GM20431 (cell line): ENCODE measurements at regions not wholly inside any gene's neighbourhood (a gene's known extent, or its start where the extent isn't known, plus 50 kb on each side); places are given as distances from the start of the nearest gene placed in this dataset.
"Not testable (repeated sequence)": the region's sequence is repeated elsewhere in the genome, so short reads cannot be mapped to it uniquely, and the experiment has no call there.

Experiments used
- in situ Hi-C: fragments of 300-500 bp; cut with MseI, MboI; formaldehyde crosslinking; loops from one replicate; pipeline ENCODE4 v1.15.0; 2020; ENCODE audit warnings: low sequenced_read_pairs; ENCODE audit not compliant: unreplicated experiment

DNA sequence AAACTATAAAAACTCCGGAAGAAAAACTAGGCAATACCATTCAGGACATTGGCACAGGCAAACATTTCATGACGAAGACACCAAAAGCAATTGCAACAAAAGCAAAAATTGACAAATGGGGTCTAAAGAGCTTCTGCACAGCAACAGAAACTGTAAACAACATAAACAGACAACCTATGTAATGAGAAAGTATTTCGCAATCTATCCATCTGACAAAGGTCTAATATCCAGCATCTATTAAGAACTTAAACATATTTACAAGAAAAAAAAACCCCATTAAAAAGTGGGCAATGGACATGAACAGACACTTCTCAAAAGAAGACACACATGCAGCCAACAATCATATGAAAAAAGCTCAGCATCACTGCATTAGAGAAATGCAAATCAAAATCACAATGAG, 498.6 kb downstream of the HINT1 start:
- in situ Hi-C loops = no loop called here

DNA sequence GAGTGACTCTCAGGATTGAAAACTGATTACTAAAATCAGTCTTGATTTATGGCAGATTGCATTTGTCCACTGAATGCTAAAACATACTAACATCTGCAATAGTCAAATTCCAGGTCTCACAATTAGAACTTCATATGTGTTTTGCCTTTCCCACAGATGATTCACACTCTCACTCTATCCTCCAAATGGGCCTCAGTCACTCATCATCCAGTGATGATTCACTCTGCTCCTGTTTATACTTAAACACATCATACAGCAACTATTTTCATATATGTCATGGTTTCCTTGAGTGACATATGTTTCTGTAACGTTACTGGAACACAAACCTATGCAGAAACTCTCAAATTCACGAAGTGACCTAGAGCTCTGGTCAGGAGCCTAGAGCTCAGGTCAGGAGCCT, 512.9 kb downstream of the HINT1 start:
- in situ Hi-C loops = no loop called here

DNA sequence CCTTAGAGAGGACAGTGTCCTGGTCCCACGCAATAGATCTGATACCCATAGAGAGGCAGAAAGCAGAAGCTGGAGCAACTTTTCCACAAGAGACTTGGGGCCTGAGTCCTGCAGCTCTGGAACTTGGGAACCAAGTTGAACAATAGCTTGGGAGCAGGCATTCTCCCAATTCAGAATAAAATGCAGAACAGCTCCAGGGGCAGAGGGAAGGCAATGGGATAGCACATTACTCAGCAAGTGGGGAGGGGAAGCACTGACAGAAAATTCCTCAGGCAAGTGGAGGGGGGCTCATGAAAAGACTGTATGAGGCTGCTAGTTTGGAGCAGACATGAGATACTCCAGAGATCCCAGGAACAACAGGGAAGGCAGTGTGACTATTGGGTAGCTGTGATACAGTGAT, 513.6 kb downstream of the HINT1 start:
- in situ Hi-C loops = no loop called here

DNA sequence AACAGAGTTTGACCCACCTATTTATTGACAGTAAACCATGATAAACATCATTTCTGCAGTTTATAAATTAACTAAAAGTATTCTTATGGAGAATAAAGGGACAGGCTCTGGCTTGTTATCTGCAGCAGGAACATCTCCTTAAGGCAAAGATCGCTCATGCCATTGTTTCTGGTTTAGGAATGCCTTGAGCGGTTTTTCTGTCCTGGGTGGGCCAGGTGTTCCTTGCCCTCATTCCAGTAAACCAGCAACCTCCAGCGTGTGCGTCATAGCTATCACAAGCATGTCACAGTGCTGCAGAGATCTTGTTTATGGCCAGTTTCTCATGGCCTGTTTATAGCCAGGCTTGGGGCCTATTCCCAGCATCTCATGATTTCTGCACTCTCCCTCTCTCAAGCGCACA, 521.7 kb downstream of the HINT1 start:
- in situ Hi-C loops = no loop called here

DNA sequence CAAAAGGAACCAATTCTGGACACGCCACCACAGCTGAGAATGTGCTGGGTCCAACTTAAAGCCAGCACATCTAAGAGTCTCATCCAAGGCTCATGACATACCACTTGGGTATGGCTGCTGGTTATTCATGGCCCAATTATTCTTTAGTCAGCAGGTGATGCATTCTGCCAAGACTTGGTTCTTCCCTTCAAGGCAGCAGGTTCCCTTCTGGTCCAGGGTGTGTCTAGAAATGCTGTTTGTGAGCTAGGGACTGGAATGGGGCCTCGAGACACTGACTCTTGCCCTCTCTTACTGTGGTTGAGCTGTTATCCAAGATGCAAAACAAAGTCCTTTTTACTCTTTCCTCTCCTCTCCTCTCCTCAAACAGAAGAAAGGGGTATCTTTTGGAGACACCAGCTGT, 522.6 kb downstream of the HINT1 start:
- in situ Hi-C loops = no loop called here

DNA sequence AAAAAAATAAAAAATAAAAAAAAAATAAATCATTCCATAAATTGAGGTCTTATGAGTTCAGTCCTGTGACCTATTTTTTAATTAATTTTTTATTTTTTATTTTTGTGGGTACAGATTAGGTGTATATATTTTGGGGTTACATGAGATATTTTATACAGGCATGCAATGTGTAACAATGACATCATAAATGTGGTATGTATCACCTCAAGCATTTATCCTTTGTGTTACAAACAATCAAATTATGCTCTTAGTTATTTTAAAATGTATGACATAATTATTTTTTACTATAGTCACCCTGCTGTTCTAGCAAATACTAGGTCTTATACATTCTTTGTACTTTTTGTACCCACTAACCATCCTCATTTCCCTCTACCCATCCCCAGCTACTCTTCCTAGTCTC, 537.9 kb downstream of the HINT1 start:
- in situ Hi-C loops = no loop called here

DNA sequence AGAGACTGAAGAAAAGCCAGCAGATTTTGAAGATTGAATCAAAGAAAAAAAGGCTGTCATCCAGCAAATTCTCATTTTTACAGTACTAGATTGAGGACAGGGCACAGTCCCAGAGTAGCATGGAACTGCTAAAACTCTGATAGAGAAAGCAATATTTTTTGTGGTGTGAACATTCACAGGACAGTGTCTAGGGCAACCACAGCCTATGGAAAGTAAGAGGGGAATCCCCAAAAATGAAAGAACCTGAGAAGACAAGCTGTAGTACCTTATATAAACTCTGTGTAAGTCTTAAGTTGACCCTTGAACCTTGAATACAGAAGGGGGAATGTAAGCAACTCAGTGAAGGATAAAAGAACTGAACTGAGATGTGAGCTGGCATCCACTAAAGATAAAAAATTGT, 540.3 kb downstream of the HINT1 start:
- in situ Hi-C loops = no loop called here

DNA sequence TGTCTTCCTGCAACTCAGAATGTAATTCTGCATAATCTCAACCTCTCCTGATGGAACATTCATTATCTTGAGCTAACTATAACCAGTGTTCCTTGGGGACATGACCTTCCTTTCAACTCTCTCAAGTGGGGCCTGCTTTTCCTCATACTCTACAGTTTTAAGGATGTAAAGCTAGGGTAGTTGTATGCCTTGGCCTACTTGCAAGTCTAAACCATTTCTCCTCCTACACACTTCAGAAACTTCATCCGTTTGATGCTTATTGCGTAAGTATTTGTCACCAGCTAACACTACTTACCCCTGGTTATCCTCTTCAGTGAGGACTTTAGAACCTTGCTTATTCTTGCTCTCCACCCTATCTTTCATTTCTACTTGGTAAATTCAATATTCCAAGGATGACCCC, 548.9 kb downstream of the HINT1 start:
- in situ Hi-C loops = no loop called here

DNA sequence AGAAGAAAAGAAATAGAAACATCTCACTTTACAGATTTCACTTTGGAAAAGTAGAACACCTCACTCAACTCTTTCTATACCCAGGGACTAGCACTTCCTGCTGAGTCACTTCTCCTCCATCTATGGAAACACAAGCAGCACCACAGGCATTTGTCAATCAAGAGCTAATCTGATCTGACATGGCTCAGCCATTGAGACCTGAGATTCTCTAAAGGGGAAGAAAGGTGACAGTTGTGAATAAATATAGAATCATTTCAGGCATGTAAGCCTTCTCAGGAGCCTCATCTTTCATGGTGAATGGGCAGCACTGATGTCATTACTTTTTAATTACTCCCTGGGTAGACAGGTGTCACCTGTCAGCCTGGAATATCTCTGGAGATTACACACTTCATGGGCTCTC, 559.8 kb downstream of the HINT1 start:
- in situ Hi-C loops = no loop called here

DNA sequence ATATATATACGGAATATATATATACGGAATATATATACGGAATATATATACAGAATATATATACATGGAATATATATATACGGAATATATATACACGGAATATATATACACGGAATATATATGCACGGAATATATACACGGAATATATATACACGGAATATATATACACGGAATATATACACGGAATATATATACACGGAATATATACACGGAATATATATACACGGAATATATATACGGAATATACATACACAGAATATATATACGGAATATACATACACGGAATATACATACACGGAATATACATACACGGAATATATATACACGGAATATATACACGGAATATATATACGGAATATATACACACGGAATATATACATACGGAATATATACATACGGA, 568.4 kb downstream of the HINT1 start:
- in situ Hi-C loops = not testable (repeated sequence)

DNA sequence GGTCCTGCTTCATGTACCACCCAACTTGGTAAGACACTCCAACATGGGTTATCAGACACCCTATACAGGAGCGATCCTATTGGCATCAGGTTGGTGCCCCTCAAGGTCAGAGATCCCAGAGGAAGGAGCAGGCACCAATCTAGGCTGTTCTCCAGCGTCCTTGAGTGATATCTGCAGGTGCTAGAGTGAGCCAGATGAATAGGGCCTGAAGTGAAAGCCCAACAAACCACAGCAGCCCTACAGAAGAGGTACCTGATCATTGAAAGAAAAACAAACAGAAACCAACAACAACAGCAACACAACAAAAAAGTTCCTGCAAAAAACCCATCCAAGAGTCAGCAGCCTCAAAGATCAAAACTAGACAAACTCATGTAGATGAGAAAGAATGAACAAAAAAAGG, 584.8 kb downstream of the HINT1 start:
- in situ Hi-C loops = no loop called here

DNA sequence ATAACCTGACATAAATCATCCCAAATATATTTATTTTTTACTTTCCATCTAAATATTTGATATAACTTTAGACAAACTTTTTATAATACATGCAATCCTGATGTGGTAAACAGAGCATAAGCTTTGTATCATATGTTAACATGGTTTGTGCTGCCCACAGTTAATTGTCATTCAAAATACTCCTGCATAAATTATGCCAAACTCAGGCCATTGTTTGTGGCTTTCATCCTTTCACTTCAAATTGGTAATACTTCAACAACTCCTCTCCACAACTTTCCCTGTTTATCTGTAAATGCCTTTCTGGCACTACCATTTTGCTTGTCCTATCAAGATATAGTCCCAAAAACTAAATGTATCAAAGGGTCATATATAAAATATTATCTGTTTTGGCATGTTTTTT, 586.7 kb downstream of the HINT1 start:
- in situ Hi-C loops = no loop called here

DNA sequence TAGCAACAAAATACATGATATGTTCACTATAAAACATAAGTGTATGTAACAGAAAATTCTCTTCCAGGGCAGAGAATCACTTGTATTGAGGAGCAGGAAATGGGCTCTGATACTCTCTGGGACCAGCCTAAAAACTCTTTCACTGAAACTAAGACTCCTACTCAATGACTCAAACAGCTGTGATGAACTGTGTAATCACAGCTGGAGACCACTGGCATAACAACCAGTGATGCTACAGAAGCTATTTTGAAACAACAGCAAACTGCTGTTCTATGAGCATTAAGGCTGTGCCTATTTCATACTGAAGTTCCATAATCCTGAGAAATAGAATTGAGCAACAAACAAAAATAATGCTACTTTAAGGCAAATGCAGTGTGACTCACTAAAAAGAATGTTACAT, 594.0 kb downstream of the HINT1 start:
- in situ Hi-C loops = no loop called here

DNA sequence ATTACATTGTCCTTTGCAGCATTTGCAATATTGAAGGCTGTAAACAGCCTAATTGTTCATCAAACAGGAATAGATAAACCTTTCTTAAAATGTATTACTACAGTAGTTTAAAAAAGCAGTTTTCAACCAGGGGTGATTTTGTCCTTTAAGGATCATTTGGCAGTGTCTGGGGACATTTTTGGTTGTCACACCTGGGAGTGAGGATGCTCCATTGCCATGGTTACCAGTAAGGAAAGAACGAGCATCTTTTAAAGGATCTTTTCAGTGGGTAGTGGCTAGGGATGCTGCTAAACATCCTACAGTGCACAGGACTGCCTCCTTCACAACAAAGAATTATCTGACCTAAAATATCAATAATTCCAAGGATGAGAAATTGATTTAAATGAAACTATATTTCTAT, 596.3 kb downstream of the HINT1 start:
- in situ Hi-C loops = no loop called here

DNA sequence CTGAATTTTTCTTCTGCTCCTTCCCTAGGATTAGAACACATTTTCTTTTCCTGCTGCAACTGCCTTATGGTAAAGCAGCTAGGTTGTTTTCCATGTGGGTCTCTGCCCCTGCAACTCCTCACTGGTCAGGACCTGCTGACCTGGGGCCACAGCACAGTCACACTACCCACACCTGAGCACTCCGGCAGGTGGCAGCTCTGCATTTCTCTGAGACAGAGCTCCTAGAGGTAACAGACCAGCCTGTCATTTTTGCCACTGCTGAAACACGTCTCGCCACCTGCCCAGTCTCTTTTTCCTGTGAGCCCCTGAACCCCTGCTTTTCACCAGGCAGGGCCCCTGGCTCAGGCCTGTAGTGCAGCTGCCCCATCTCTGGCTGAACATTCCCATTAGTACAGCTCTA, 609.6 kb downstream of the HINT1 start:
- in situ Hi-C loops = no loop called here

DNA sequence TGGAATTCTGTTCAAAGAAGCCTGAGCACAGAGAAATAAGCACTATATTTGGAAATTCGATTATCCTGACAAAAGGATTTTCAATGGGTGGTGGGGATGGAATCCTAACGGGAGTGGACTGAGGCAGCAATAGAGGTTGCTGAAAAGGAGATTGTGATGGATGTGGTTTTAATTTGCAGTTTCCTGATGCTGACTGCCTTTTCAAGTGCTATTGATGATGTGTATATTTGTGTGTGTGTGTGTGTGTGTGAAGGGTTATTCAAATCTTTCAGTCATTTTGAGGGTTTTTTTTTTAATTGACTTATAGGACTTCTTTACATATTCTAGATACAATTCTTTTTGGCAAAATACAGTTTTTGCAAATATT, 614.5 kb downstream of the HINT1 start:
- in situ Hi-C loops = no loop called here

DNA sequence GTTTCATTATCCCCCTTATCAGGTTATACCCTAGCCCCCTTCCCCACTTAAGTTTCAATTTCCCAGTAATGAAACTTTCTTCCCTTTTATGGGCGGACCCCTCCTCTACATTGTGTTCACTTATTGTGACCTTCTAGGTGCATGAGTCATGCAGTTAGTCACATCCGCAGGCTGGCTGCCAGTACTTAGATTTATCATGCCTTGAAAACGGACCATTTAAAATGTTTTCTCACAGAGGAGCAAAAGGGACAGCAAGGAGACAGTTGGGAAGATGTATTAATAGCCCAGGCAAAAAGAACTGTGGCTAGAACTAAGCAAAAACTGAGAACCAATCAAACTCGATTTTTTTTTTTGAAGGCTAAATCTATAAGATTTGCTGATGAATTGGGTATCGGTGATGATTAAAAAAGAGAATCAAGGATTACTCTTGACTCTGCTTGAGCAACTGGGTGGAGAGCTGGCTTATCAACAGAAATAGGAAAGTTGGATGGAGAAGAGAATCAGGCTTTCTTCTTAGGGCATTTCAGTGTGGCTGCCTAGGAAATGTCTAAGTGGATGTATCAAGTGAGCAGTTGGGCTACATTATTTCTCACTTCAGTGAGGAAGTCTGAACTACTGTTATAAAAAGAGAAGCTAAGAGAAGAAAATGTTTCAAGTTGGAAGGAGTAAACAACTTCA, 615.0 kb downstream of the HINT1 start:
- in situ Hi-C loops = no loop called here

DNA sequence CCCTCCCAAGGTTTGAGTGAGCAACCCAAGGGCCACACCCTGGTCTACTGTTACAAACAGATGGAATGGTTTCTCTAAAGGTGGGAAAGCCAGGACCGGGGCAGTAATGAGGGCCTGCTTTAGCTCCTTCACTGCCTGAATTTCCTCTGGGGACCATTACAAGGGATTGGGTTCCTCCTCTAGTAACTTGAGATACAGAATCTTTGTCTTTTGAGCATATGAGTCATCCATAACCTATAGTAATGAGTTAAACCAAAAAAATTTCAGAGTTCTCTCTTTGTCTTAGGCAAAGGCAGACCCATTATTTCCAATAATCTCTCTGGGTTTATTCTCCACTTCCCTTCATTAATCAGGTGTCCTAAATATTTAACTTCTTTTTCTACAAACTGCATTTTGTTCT, 618.8 kb downstream of the HINT1 start:
- in situ Hi-C loops = no loop called here

DNA sequence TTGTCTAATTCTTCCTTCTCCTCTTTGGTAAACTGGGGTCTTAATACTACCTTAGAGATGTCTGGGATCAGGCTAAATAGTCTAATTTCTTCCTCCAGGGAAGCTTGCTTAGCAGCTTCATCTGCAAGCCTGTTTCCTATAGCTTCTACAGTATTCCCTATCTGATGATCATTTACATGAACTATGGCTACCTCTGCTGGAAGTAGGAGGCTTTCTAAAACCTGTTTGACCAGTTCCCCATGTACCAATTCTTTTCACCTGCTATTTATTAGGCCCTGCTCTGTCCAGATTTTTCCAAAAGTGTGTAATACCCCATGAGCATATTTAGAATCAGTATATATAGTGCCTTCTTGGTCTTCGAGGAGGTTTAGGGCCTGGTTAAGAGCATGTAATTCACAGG, 619.8 kb downstream of the HINT1 start:
- in situ Hi-C loops = no loop called here

DNA sequence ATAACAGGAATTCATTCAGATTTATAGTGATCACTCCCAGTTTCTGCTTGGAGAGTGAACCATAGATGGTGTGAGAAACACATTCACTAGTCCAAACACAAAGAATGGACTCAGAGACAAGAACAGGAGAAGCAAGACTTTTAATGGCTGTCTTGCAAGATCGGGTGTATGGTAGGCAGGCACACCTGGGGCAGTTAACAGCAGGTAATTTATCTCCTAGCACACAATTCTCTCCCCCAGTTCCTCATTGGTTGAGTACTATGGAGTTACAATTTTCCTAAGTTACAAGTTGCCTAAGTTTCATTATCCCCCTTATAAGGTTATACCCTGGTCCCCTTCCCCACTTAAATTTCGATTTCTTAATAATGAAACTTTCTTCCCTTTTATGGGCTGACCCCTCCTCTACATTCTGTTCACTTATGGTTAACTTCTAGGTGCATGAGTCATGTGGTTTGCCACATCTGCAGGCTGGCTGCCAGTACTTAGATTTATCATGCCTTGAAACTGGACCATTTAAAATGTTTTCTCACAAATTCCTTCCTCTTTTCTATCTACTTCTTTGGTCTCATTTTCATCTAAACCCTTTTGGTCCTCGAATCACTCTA, 623.3 kb downstream of the HINT1 start:
- in situ Hi-C loops = no loop called here

DNA sequence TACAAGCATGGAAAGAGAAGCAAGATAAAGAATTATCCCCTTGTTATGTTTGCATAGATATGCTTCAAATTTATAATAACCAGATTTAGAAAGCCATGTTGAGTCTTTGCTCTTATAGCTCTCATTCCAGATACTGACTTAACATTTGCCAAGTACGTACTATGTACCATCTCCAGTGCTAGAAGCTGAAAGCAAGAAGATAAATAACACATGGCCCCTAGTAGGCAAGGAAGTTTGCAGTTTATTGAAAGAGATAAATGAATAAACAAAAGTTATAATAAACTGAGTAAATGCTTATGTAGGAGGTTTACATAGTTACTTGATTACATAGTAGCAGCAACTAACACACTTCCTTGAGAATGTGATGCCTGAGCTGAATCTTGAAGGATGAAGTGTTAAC, 628.4 kb downstream of the HINT1 start:
- in situ Hi-C loops = no loop called here

DNA sequence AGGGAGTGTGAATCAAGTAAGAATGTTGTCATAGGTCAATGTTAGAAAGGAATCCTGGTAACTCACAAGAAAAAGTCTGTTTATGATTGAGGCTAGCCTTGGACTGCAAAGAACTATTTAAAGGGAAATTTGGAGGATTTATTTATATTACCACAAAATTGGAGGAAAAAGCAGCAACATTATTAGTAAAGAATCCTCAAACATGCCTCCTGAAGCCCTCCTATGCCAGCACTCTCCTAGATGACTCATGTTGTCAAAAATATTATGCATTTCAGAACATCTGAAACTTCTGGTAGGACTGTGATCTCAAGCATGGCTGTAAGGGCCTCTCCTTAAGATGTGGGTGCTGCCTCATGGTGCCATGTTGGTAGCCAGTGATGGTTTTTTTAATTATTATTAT, 628.5 kb downstream of the CHSY3 start:
- in situ Hi-C loops = no loop called here
